ENCODE measurements at regions not wholly inside any gene's neighbourhood (a gene's known extent, or its start where the extent isn't known, plus 50 kb on each side); places are given as distances from the start of the nearest gene placed in this dataset.
"Not testable (repeated sequence)": the region's sequence is repeated elsewhere in the genome, so short reads cannot be mapped to it uniquely, and the experiment has no call there.

DNA sequence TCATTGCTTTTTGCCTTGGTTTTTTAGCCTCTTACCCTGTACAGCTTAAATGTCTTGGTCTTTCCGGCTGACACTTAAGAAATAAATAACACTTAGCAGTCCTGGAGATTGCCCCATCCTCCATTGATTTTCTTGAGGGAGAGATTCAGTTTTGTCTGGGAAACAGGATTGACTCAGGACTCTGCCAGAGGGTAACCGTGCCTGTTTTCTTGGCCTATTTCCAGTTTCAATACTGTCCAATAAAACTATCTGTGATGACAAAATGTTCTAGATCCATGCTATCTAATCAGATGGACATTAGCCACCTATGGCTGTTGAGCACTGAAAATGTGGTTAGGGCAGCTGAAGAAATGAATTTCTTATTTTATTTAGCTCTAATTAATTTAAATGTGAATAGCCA, 216.1 kb downstream of the DUSP10 start:
- no peak overlapping the region for H3K27ac ChIP-seq (replicated peaks)

GRCh38 chr1:221527302-221527701, 214.6 kb downstream of the DUSP10 start:
- no peaks in the 10 kb centered on the region for H3K27me3 ChIP-seq (ENCODE audit: insufficient read depth, poor library complexity, severe bottlenecking)
- H3K27ac ChIP-seq (replicated peaks) = no peak overlapping the region
- no peak for DNase-seq (ENCODE audit: low read depth in 1 of 2, low spot score in 1 of 2)
- TF ChIP-seq POLR2AphosphoS5 (IDR thresholded peaks at IDR 0.05; ENCODE audit: low read depth) (no peak), REST (IDR thresholded peaks at IDR 0.05; ENCODE audit: insufficient replicate concordance, low read depth) (no peak), GABPA (IDR thresholded peaks at IDR 0.05; ENCODE audit: low read depth) (no peak)
- H3K4me3 ChIP-seq (replicated peaks; ENCODE audit: insufficient read depth, low read length) = no peak overlapping the region

More for the DNA sequence above, 216.1 kb downstream of the DUSP10 start:
- Histone ChIP-seq H3K27me3 (ENCODE audit: insufficient read depth, poor library complexity, severe bottlenecking) (no peaks in the 10 kb centered on the region), H3K4me3 (replicated peaks; ENCODE audit: insufficient read depth, low read length) (no peak overlapping the region)
- TF ChIP-seq REST (IDR thresholded peaks at IDR 0.05; ENCODE audit: insufficient replicate concordance, low read depth) (no peak), SPI1 (IDR thresholded peaks at IDR 0.05; ENCODE audit: borderline replicate concordance, low read depth) (no peak), GABPA (IDR thresholded peaks at IDR 0.05; ENCODE audit: low read depth) (no peak), POLR2AphosphoS5 (IDR thresholded peaks at IDR 0.05; ENCODE audit: low read depth) (no peak)
- TF ChIP-seq, protein P1, sequence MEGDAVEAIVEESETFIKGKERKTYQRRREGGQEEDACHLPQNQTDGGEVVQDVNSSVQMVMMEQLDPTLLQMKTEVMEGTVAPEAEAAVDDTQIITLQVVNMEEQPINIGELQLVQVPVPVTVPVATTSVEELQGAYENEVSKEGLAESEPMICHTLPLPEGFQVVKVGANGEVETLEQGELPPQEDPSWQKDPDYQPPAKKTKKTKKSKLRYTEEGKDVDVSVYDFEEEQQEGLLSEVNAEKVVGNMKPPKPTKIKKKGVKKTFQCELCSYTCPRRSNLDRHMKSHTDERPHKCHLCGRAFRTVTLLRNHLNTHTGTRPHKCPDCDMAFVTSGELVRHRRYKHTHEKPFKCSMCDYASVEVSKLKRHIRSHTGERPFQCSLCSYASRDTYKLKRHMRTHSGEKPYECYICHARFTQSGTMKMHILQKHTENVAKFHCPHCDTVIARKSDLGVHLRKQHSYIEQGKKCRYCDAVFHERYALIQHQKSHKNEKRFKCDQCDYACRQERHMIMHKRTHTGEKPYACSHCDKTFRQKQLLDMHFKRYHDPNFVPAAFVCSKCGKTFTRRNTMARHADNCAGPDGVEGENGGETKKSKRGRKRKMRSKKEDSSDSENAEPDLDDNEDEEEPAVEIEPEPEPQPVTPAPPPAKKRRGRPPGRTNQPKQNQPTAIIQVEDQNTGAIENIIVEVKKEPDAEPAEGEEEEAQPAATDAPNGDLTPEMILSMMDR (IDR thresholded peaks at IDR 0.05; ENCODE audit: insufficient read depth, low read length) = no peak
- no peak for DNase-seq (ENCODE audit: low read depth in 1 of 2, low spot score in 1 of 2)

DNA sequence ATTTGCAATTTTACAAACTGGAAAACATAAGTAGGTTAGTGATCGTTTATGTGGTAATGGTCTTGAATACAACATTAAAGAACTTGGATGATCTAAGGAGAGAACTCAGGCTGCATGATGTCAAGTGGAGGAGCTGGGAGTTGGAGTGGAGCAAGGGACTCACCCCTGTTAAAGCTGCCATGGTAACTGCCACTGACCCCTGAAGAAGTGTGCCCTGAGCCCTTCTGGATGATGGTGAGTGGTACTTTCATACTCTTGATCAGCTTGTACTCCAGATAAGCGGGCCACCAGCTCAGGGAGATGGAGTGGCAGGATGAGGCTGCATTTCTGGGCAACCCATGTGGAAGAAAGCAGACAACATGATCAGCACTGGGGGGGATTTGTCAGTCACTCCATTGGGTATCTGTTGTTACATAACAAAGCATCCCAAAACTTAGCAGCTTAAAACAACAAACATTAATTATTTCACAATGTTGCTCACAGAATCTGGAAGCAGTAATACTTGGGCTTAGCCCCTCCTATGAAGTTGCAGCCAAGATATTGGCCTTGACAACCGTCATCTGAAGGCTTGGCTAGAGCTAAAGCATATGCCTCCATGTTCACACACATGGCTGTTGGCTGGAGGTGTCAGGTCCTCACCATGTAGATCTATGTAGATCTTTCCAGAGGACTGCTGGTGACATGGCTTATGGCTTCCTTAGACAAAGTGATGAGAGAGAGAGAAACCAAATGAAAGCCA, 213.8 kb downstream of the DUSP10 start:
- H3K27me3 ChIP-seq (ENCODE audit: insufficient read depth, poor library complexity, severe bottlenecking) = no peaks in the 10 kb centered on the region
- TF ChIP-seq, protein P1 (IDR thresholded peaks at IDR 0.05; ENCODE audit: insufficient read depth, low read length) = no peak
- TF ChIP-seq SPI1 (IDR thresholded peaks at IDR 0.05; ENCODE audit: borderline replicate concordance, low read depth) (no peak), REST (IDR thresholded peaks at IDR 0.05; ENCODE audit: insufficient replicate concordance, low read depth) (no peak), POLR2AphosphoS5 (IDR thresholded peaks at IDR 0.05; ENCODE audit: low read depth) (no peak), GABPA (IDR thresholded peaks at IDR 0.05; ENCODE audit: low read depth) (no peak)
- no peak for DNase-seq (ENCODE audit: low read depth in 1 of 2, low spot score in 1 of 2)

DNA sequence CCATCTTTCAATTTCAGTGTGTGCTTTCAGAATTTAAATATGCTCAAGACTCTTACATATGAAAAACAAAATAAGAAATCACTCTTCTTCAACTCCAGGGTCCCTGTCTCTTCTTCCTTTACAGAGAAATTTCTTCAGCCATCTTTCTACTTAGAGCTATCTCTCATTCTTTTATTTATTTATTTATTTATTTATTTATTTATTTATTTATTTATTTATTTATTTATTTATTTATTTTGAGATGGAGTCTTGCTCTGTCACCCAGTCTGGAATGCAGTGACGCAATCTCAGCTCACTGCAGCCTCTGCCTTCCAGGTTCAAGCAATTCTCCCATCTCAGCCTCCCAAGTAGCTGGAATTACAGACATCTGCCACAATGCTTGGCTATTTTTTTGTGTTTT, 211.7 kb downstream of the DUSP10 start:
- not testable (repeated sequence) for H3K4me3 ChIP-seq (replicated peaks; ENCODE audit: insufficient read depth, low read length); DNase-seq (ENCODE audit: low read depth in 1 of 2, low spot score in 1 of 2); H3K27me3 ChIP-seq (ENCODE audit: insufficient read depth, poor library complexity, severe bottlenecking); H3K27ac ChIP-seq (replicated peaks)

More for the DNA sequence above, 213.8 kb downstream of the DUSP10 start:
- no peak overlapping the region for H3K4me3 ChIP-seq (replicated peaks; ENCODE audit: insufficient read depth, low read length)
- no peak overlapping the region for H3K27ac ChIP-seq (replicated peaks)
